ENCODE measurements at regions not wholly inside any gene's neighbourhood (a gene's known extent, or its start where the extent isn't known, plus 50 kb on each side); places are given as distances from the start of the nearest gene placed in this dataset.

DNA sequence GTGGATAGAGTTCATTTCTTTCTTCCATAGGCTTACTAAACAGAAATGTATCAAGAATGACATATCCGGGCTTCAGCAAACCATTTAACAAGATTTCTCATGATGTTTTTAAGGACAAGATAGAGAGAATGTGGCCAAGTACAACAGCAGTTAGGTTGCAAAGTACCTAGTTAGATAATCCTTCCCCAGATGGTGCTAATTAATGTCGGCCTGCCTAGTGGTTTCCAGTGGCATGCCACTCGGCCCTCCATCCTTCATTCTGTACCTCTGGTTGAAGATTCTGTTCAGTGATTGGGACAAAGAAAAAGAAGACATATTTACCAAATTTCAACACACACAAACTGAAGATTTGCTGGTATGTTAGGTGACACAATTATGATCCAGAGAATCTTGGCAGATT lies 212.1 kb downstream of the MACC1 start:
- no peak overlapping the region for H2BK15ac ChIP-seq (ENCODE audit: low read depth, low read length)
- no peak overlapping the region for H3T11ph ChIP-seq (ENCODE audit: low read length)
- no peak overlapping the region for H3K56ac ChIP-seq (ENCODE audit: insufficient read length, low read depth, low read length)
- H2BK20ac ChIP-seq (ENCODE audit: low read depth, low read length, poor library complexity, severe bottlenecking) = no peak overlapping the region
- TF ChIP-seq, protein P1, sequence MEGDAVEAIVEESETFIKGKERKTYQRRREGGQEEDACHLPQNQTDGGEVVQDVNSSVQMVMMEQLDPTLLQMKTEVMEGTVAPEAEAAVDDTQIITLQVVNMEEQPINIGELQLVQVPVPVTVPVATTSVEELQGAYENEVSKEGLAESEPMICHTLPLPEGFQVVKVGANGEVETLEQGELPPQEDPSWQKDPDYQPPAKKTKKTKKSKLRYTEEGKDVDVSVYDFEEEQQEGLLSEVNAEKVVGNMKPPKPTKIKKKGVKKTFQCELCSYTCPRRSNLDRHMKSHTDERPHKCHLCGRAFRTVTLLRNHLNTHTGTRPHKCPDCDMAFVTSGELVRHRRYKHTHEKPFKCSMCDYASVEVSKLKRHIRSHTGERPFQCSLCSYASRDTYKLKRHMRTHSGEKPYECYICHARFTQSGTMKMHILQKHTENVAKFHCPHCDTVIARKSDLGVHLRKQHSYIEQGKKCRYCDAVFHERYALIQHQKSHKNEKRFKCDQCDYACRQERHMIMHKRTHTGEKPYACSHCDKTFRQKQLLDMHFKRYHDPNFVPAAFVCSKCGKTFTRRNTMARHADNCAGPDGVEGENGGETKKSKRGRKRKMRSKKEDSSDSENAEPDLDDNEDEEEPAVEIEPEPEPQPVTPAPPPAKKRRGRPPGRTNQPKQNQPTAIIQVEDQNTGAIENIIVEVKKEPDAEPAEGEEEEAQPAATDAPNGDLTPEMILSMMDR (conservative IDR thresholded peaks at IDR 0.05) = no peak
- no peaks in the 10 kb centered on the region for H3K9me3 ChIP-seq (ENCODE audit: control insufficient read depth, low read depth, low read length)
- no peak overlapping the region for H3K27ac ChIP-seq (ENCODE audit: insufficient read length, low read depth, low read length)
- no peak overlapping the region for H4K5ac ChIP-seq (ENCODE audit: insufficient read length, low read depth, low read length)
- Mint-ChIP-seq H3K4me3 (no peak overlapping the region), H3K36me3 (ENCODE audit: insufficient read depth in 1 of 3, low read depth in 3 of 3) (peaks cover 0 to 11% (median 0%) of the 10 kb centered on the region in 3 experiments; a peak in 2 of 7 replicates), H3K4me1 (peaks cover 0 to 7% of the 10 kb centered on the region in 2 experiments; a peak in 2 of 4 replicates), H3K9me3 (no peaks in the 10 kb centered on the region), H3K27ac (no peak overlapping the region), H3K27me3 (ENCODE audit: low read depth) (no peaks in the 10 kb centered on the region)
- DNase-seq = no peak
- no peaks in the 10 kb centered on the region for H3K4me1 ChIP-seq (ENCODE audit: insufficient read depth, low read length)
- H2BK120ac ChIP-seq (ENCODE audit: low read depth, low read length, poor library complexity, severe bottlenecking) = no peak overlapping the region
- H3K23me2 ChIP-seq (ENCODE audit: insufficient read length, low read depth, low read length, poor library complexity, severe bottlenecking) = no peaks in the 10 kb centered on the region
- H3K79me2 ChIP-seq (ENCODE audit: insufficient read depth, low read length) = no peaks in the 10 kb centered on the region
- H3K4ac ChIP-seq (ENCODE audit: low read depth, low read length) = no peak overlapping the region
- no CpG with 5 or more reads among the region's 3 CpGs for WGBS (ENCODE audit: extremely low coverage, insufficient read length, low lambda C conversion rate)
- H2BK5ac ChIP-seq (ENCODE audit: insufficient read length, low read length) = no peak overlapping the region
- no peak overlapping the region for H2AK5ac ChIP-seq (ENCODE audit: insufficient read length, low read length)
- no peak overlapping the region for H4K91ac ChIP-seq (ENCODE audit: insufficient read length, low read depth, low read length)
- no peak overlapping the region for H3K9ac ChIP-seq (ENCODE audit: extremely low read depth, insufficient read length, low read length)
- H3K79me1 ChIP-seq (ENCODE audit: insufficient read depth, low read depth, low read length, poor library complexity, severe bottlenecking) = no peaks in the 10 kb centered on the region
- no peak overlapping the region for H3K14ac ChIP-seq (ENCODE audit: insufficient read depth, low read length)
- H3K27me3 ChIP-seq (ENCODE audit: insufficient read depth, low read length) = no peaks in the 10 kb centered on the region
- H4K8ac ChIP-seq (replicated peaks; ENCODE audit: insufficient read length, low read depth, low read length) = no peak overlapping the region
- no peaks in the 10 kb centered on the region for H4K20me1 ChIP-seq (ENCODE audit: control insufficient read depth, insufficient read depth, insufficient read length)
- no peak overlapping the region for H2AFZ ChIP-seq (ENCODE audit: low read length)
- H3K4me2 ChIP-seq (ENCODE audit: insufficient read depth, insufficient read length, low read length) = no peak overlapping the region
- no peak overlapping the region for H3K18ac ChIP-seq (ENCODE audit: insufficient read length, low read depth, low read length)
- no peak overlapping the region for H3K23ac ChIP-seq (ENCODE audit: insufficient read length, low read depth, low read length)
- H2BK12ac ChIP-seq (ENCODE audit: insufficient read length, low read depth, low read length) = no peak overlapping the region
